DMS79 (cell line): ENCODE measurements at regions not wholly inside any gene's neighbourhood (a gene's known extent, or its start where the extent isn't known, plus 50 kb on each side); places are given as distances from the start of the nearest gene placed in this dataset.
"Not testable (repeated sequence)": the region's sequence is repeated elsewhere in the genome, so short reads cannot be mapped to it uniquely, and the experiment has no call there.

Experiments
- DNase-seq: peaks from one replicate; lab custom pipeline; 2025; lab: John Stamatoyannopoulos, UW

- not testable (repeated sequence) for DNase-seq
Measured at GRCh38 chr1:143842058-143842457, 129.7 kb downstream of the FAM72C start.

GRCh38 chr1:143839182-143839581, 132.6 kb downstream of the FAM72C start:
- DNase-seq, result not testable (repeated sequence)

- not testable (repeated sequence) for DNase-seq
Measured at GRCh38 chr1:143838598-143838929, 133.2 kb downstream of the FAM72C start.

- DNase-seq, result not testable (repeated sequence)
Measured at GRCh38 chr1:143837924-143838597, 133.7 kb downstream of the FAM72C start.

GRCh38 chr1:143833376-143833775, 138.4 kb downstream of the FAM72C start:
- not testable (repeated sequence) for DNase-seq

GRCh38 chr1:143832379-143832716, 139.4 kb downstream of the FAM72C start:
- DNase-seq, result not testable (repeated sequence)

GRCh38 chr1:143831479-143832378, 140.1 kb downstream of the FAM72C start:
- not testable (repeated sequence) for DNase-seq

- not testable (repeated sequence) for DNase-seq
Measured at GRCh38 chr1:143826162-143826561, 145.6 kb downstream of the FAM72C start.

- DNase-seq, result not testable (repeated sequence)
Measured at GRCh38 chr1:143824266-143824665, 147.5 kb downstream of the FAM72C start.

- DNase-seq, result not testable (repeated sequence)
Measured at GRCh38 chr1:143820058-143820457, 151.7 kb downstream of the FAM72C start.

GRCh38 chr1:143816369-143816768, 155.4 kb downstream of the FAM72C start:
- DNase-seq, result not testable (repeated sequence)

GRCh38 chr1:143805374-143805773, 166.4 kb downstream of the FAM72C start:
- DNase-seq, result not testable (repeated sequence)

GRCh38 chr1:143804707-143805356, 167.0 kb downstream of the FAM72C start:
- DNase-seq, result not testable (repeated sequence)

- DNase-seq, result not testable (repeated sequence)
Measured at GRCh38 chr1:143803927-143804411, 167.8 kb downstream of the FAM72C start.

GRCh38 chr1:143803095-143803494, 168.7 kb downstream of the FAM72C start:
- not testable (repeated sequence) for DNase-seq

GRCh38 chr1:143799568-143800187, 172.1 kb downstream of the FAM72C start:
- DNase-seq, result not testable (repeated sequence)

- DNase-seq, result not testable (repeated sequence)
Measured at GRCh38 chr1:143796369-143796768, 175.4 kb downstream of the FAM72C start.

GRCh38 chr1:143792047-143792937, 179.5 kb downstream of the FAM72C start:
- not testable (repeated sequence) for DNase-seq

- not testable (repeated sequence) for DNase-seq
Measured at GRCh38 chr1:143786381-143786780, 185.4 kb downstream of the FAM72C start.

- not testable (repeated sequence) for DNase-seq
Measured at GRCh38 chr1:143785883-143786282, 185.9 kb downstream of the FAM72C start.
